ENCODE measurements at regions not wholly inside any gene's neighbourhood (a gene's known extent, or its start where the extent isn't known, plus 50 kb on each side); places are given as distances from the start of the nearest gene placed in this dataset.

DNA sequence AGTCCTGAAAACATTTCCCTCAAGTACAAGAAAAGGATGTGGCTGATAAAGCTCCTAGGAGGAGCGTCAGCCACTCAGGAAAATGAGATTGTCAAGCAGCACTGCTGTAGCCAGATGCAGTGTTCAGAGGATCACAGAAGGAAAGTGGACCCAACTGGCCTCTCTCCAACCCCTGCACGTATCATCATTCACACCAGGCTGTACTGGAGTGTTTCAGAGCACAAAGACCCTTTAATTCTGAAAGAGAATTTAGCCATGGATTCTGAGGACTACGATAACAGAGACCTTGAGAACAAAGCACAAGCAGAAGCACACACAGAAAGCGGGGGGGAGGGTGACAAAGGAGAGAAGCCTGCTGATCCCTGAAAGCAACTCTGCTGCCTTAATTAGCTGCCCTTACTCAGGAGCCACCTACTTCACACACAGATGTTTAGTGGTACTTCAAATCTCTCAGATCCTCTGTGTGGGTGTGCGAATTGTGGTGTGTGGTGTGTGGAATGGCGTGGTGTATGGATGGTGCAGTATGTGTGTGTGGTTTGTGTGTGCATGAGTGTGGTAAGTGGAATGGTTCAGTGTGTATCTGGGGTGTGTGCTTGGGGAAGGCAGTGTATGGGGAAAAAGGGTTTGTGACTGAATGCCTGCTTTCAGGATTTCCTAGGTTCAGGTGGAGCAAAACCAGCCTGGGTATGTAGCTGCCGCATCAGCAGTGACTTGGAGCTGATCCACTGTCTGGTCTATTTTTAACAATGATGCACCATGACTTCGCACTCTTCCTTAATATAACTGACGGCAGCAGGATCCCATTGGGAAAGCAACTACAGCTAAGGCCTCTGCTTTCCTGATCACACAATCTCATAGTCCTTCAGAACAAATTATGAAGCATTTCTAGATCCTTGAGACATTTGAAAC is 192.5 kb downstream of the RSL24D1 start:
- Histone ChIP-seq H3K9ac (ENCODE audit: low read length) (no peak overlapping the region), H3K4me1 (ENCODE audit: control insufficient read depth in 1 of 2, insufficient read depth in 2 of 2, low read length in 2 of 2) (no peaks in the 10 kb centered on the region), H3K36me3 (ENCODE audit: control insufficient read depth in 1 of 2, insufficient read depth in 2 of 2, low read length in 2 of 2) (no peaks in the 10 kb centered on the region), H4K20me1 (ENCODE audit: insufficient read depth) (no peaks in the 10 kb centered on the region), H3K4me2 (ENCODE audit: low read length) (no peak overlapping the region), H3K27me3 (ENCODE audit: insufficient read depth, low read length) (no peaks in the 10 kb centered on the region), H3K9me2 (ENCODE audit: insufficient read depth) (no peaks in the 10 kb centered on the region), H2AFZ (ENCODE audit: low read depth, low read length, poor library complexity, severe bottlenecking) (no peak overlapping the region), H3K4me3 (replicated peaks in 1 of 2; ENCODE audit: low read depth in 1 of 2, low read length in 2 of 2) (no peak overlapping the region), H3K9me3 (ENCODE audit: control insufficient read depth in 1 of 2, insufficient read depth in 1 of 2, low read depth in 1 of 2, low read length in 2 of 2) (no peaks in the 10 kb centered on the region; a peak in 1 of 4 replicates), H3K27ac (ENCODE audit: low read depth, low read length) (no peak overlapping the region), H3K79me2 (ENCODE audit: insufficient read depth, low read length) (no peaks in the 10 kb centered on the region)
- ChIA-PET RAD21 (ENCODE audit: low non-redundant PET in 1 of 2, low total read pairs in 2 of 2, uncharacterized antibody in 2 of 2, unreplicated experiment in 2 of 2) (no interaction called here), CTCF (no interaction called here), POLR2A (no interaction called here)
- no TSS peak for BruUV-seq (replicated peaks)
- intact Hi-C loops (cut with micrococcal nuclease), result no loop called here
- DNase-seq (ENCODE audit: low read depth, low spot score) (no peak), ATAC-seq (no peak)
- TF ChIP-seq YY1 (IDR thresholded peaks at IDR 0.05; ENCODE audit: extremely low read depth, insufficient replicate concordance, low read depth, low read length), result no peak
- TF ChIP-seq, protein P1, sequence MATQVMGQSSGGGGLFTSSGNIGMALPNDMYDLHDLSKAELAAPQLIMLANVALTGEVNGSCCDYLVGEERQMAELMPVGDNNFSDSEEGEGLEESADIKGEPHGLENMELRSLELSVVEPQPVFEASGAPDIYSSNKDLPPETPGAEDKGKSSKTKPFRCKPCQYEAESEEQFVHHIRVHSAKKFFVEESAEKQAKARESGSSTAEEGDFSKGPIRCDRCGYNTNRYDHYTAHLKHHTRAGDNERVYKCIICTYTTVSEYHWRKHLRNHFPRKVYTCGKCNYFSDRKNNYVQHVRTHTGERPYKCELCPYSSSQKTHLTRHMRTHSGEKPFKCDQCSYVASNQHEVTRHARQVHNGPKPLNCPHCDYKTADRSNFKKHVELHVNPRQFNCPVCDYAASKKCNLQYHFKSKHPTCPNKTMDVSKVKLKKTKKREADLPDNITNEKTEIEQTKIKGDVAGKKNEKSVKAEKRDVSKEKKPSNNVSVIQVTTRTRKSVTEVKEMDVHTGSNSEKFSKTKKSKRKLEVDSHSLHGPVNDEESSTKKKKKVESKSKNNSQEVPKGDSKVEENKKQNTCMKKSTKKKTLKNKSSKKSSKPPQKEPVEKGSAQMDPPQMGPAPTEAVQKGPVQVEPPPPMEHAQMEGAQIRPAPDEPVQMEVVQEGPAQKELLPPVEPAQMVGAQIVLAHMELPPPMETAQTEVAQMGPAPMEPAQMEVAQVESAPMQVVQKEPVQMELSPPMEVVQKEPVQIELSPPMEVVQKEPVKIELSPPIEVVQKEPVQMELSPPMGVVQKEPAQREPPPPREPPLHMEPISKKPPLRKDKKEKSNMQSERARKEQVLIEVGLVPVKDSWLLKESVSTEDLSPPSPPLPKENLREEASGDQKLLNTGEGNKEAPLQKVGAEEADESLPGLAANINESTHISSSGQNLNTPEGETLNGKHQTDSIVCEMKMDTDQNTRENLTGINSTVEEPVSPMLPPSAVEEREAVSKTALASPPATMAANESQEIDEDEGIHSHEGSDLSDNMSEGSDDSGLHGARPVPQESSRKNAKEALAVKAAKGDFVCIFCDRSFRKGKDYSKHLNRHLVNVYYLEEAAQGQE (IDR thresholded peaks at IDR 0.05; ENCODE audit: low read depth), result no peak
- no peak for TF ChIP-seq POLR2A (IDR thresholded peaks at IDR 0.05; ENCODE audit: borderline replicate concordance, extremely low read depth, insufficient read depth, insufficient read length)
- TF ChIP-seq, protein P2, sequence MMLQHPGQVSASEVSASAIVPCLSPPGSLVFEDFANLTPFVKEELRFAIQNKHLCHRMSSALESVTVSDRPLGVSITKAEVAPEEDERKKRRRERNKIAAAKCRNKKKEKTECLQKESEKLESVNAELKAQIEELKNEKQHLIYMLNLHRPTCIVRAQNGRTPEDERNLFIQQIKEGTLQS (IDR thresholded peaks at IDR 0.05), result no peak
- TF ChIP-seq SP1 (IDR thresholded peaks at IDR 0.05; ENCODE audit: low read depth), result no peak
- TF ChIP-seq SIN3A (IDR thresholded peaks at IDR 0.05; ENCODE audit: low read depth), result no peak
- TF ChIP-seq POLR2AphosphoS5 (IDR thresholded peaks at IDR 0.05; ENCODE audit: low read depth, low read length), result no peak

All from HCT116 (cell line).